ENCODE measurements at regions not wholly inside any gene's neighbourhood (a gene's known extent, or its start where the extent isn't known, plus 50 kb on each side); places are given as distances from the start of the nearest gene placed in this dataset.

- TF ChIP-seq ZNF274 (IDR thresholded peaks at IDR 0.05; ENCODE audit: low read depth, low read length) (no peak), SUZ12 (IDR thresholded peaks at IDR 0.05; ENCODE audit: extremely low read depth, insufficient read depth, insufficient read length) (no peak)
These were observed 50.9 kb upstream of the PRICKLE2 start for GRCh38 chr3:64276131-64276530.
